ENCODE measurements at regions not wholly inside any gene's neighbourhood (a gene's known extent, or its start where the extent isn't known, plus 50 kb on each side); places are given as distances from the start of the nearest gene placed in this dataset.
A peak's percentile ranks its signal among the peaks of the same experiment; 100 is the strongest.

DNA sequence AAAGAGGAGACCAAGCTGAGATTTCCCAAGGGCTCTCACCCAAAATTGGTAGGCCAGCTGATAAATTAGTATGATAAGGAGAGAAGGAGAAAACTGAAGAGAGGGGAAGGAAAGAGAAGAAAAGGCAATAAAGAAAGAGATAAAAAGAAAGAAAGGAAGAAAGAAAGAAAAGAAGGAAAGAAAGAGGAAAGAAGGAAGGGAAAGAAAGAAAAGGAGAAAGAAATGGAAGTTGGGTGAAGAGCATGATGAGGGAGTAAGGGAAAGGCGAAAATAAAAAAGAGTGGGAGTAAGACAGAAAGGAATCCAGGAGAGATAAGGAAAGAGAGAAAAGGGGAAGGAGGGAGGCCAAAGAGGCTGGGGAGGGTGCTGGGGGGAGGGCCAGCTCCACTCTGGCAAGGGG, 95.4 kb downstream of the MRM1 start:
- Histone ChIP-seq H3K4me1 (ENCODE audit: insufficient read depth, low read length) (no peaks in the 10 kb centered on the region), H3K27me3 (ENCODE audit: insufficient read depth, low read length, poor library complexity) (peaks cover 13% of the 10 kb centered on the region), H3K4me3 (ENCODE audit: low read depth in 1 of 2, low read length in 2 of 2) (no peak overlapping the region), H3K9ac (ENCODE audit: low read depth, low read length) (no peak overlapping the region), H3K36me3 (ENCODE audit: insufficient read depth, low read length) (no peaks in the 10 kb centered on the region), H2AFZ (ENCODE audit: low read depth, low read length) (no peak overlapping the region), H3K9me3 (ENCODE audit: insufficient read depth, low read length, severe bottlenecking) (no peaks in the 10 kb centered on the region), H3K27ac (ENCODE audit: low read length) (no peak overlapping the region), H3K79me2 (ENCODE audit: insufficient read depth, low read length) (no peaks in the 10 kb centered on the region), H3K4me2 (ENCODE audit: insufficient read depth, low read length) (no peak overlapping the region), H4K20me1 (ENCODE audit: insufficient read depth, low read length) (peaks cover 7% of the 10 kb centered on the region; the same call in 1 of the 2 replicates)
- ATAC-seq (ENCODE audit: insufficient read depth, low read depth) = no peak
- TF ChIP-seq EZH2 (IDR thresholded peaks at IDR 0.05; ENCODE audit: borderline replicate concordance, low read depth, low read length, severe bottlenecking) = no peak
- TF ChIP-seq, protein P1, sequence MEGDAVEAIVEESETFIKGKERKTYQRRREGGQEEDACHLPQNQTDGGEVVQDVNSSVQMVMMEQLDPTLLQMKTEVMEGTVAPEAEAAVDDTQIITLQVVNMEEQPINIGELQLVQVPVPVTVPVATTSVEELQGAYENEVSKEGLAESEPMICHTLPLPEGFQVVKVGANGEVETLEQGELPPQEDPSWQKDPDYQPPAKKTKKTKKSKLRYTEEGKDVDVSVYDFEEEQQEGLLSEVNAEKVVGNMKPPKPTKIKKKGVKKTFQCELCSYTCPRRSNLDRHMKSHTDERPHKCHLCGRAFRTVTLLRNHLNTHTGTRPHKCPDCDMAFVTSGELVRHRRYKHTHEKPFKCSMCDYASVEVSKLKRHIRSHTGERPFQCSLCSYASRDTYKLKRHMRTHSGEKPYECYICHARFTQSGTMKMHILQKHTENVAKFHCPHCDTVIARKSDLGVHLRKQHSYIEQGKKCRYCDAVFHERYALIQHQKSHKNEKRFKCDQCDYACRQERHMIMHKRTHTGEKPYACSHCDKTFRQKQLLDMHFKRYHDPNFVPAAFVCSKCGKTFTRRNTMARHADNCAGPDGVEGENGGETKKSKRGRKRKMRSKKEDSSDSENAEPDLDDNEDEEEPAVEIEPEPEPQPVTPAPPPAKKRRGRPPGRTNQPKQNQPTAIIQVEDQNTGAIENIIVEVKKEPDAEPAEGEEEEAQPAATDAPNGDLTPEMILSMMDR (IDR thresholded peaks at IDR 0.05; ENCODE audit: borderline replicate concordance, extremely low read depth, low read length, poor library complexity, severe bottlenecking) = no peak
- DNase-seq = no peak

DNA sequence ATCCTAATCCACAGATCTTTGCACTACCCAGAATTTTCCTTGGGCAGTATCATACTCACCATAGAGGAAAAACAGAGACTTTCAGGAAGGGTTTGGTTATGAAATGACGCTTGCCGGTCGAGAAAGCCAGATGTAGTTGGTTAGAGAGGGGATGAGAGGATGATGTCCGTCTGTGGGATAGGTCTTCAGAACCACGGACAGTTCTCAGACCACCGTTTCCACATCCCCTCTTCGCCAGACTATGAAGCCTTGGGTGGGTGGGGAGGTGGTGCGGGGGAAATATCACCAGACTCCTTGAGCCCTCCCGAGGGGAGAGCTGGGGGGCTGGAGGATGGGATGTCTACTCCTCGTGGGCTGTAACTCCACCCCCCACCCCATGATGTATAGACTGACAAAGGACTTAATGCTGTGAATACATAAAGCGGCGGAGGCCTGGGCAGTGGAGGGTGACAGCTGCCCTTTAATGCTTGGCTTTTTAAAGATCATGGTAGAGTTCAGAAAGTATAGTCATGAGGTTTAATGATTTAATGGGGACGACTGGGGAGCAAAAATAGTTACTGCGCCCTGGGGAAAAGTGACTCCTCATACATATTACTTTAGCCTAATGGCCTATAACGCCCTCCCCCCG, 96.6 kb downstream of the MRM1 start:
- Histone ChIP-seq H3K4me1 (ENCODE audit: insufficient read depth, low read length) (no peaks in the 10 kb centered on the region), H4K20me1 (ENCODE audit: insufficient read depth, low read length) (peaks cover 7% of the 10 kb centered on the region; the same call in 1 of the 2 replicates), H3K36me3 (ENCODE audit: insufficient read depth, low read length) (no peaks in the 10 kb centered on the region), H3K9me3 (ENCODE audit: insufficient read depth, low read length, severe bottlenecking) (no peaks in the 10 kb centered on the region), H3K4me2 (ENCODE audit: insufficient read depth, low read length) (no peak overlapping the region), H3K9ac (ENCODE audit: low read depth, low read length) (no peak overlapping the region), H2AFZ (ENCODE audit: low read depth, low read length) (no peak overlapping the region), H3K27me3 (ENCODE audit: insufficient read depth, low read length, poor library complexity) (peaks cover 6% of the 10 kb centered on the region), H3K4me3 (ENCODE audit: low read depth in 1 of 2, low read length in 2 of 2) (no peak overlapping the region), H3K79me2 (ENCODE audit: insufficient read depth, low read length) (no peaks in the 10 kb centered on the region), H3K27ac (ENCODE audit: low read length) (no peak overlapping the region)
- DNase-seq (peak; percentile 47), ATAC-seq (ENCODE audit: insufficient read depth, low read depth) (peak; percentile 54; the same call in 1 of the 3 replicates)
- TF ChIP-seq, protein P1 (IDR thresholded peaks at IDR 0.05; ENCODE audit: borderline replicate concordance, extremely low read depth, low read length, poor library complexity, severe bottlenecking) = no peak
- no peak for TF ChIP-seq EZH2 (IDR thresholded peaks at IDR 0.05; ENCODE audit: borderline replicate concordance, low read depth, low read length, severe bottlenecking)

DNA sequence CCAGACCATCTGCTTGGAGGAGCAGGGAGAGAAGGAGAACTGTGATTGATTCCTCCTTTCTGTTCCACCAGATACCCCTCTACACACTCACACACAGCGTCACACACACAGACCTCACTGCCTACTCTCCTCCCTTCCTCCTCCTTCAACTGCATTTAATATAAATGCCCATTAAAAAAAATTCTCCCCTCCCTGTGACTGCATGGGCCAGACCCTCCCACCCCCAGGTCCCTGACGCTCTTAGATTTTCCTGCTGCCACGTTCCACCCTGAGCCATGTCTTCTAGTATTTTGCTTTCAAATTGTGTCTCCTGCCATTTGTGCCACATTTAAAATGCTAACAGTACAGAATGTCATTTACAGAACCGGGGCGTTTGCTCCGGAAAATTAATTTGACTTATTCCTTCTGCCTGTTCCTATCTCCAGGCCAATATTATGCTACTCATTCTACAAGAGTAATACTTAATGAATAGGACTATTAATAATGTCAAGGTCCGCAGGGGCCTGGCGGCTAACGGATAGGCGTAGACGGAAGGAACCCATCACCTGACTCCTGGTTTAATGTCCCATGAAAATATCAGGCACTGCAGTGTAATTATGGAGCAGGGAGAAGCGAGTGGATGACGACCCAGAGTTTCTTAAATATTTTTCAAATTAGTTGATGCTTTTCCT, 100.2 kb downstream of the MRM1 start:
- no peak for TF ChIP-seq EZH2 (IDR thresholded peaks at IDR 0.05; ENCODE audit: borderline replicate concordance, low read depth, low read length, severe bottlenecking)
- TF ChIP-seq, protein P1 (IDR thresholded peaks at IDR 0.05; ENCODE audit: borderline replicate concordance, extremely low read depth, low read length, poor library complexity, severe bottlenecking) = no peak
- no peak overlapping the region for H2AFZ ChIP-seq (ENCODE audit: low read depth, low read length)
- no peaks in the 10 kb centered on the region for H3K79me2 ChIP-seq (ENCODE audit: insufficient read depth, low read length)
- no peak overlapping the region for H3K9ac ChIP-seq (ENCODE audit: low read depth, low read length)
- no peak for DNase-seq
- no peak for ATAC-seq (ENCODE audit: insufficient read depth, low read depth)
- no peaks in the 10 kb centered on the region for H3K4me1 ChIP-seq (ENCODE audit: insufficient read depth, low read length)
- no peak overlapping the region for H3K4me2 ChIP-seq (ENCODE audit: insufficient read depth, low read length)
- no peaks in the 10 kb centered on the region for H3K36me3 ChIP-seq (ENCODE audit: insufficient read depth, low read length)
- no peak overlapping the region for H3K27ac ChIP-seq (ENCODE audit: low read length)
- no peaks in the 10 kb centered on the region for H3K9me3 ChIP-seq (ENCODE audit: insufficient read depth, low read length, severe bottlenecking)
- H4K20me1 ChIP-seq (ENCODE audit: insufficient read depth, low read length) = peaks cover 2% of the 10 kb centered on the region
- H3K27me3 ChIP-seq (ENCODE audit: insufficient read depth, low read length, poor library complexity) = no peaks in the 10 kb centered on the region
- H3K4me3 ChIP-seq (ENCODE audit: low read depth in 1 of 2, low read length in 2 of 2) = no peak overlapping the region

Data from DND-41 (cell line).